Karpas-422 (cell line): ENCODE measurements at regions not wholly inside any gene's neighbourhood (a gene's known extent, or its start where the extent isn't known, plus 50 kb on each side); places are given as distances from the start of the nearest gene placed in this dataset.

ENCODE experiments used
- DNase-seq: peaks from one replicate; pipeline ENCODE4 v3.0.0-alpha.2; 2015
- H2AFZ ChIP-seq: fragments of 200-600 bp; sonication (generic); 2 replicates; pipeline ENCODE4 v1.6.1; 2014; ENCODE audit warnings: antibody characterized with exemption, low read length, mixed read lengths
- H3K27ac ChIP-seq: fragments of 200-600 bp; sonication (generic); 2 replicates; pipeline ENCODE4 v1.5.1; 2014; ENCODE audit warnings: mild to moderate bottlenecking, low read length, moderate library complexity
- H3K27me3 ChIP-seq: fragments of 200-600 bp; sonication (generic); 2 replicates; pipeline ENCODE4 v1.6.1; 2014; ENCODE audit warnings: low read length, mixed read lengths
- H3K36me3 ChIP-seq: fragments of 200-600 bp; sonication (generic); 2 replicates; pipeline ENCODE4 v1.6.1; 2014; ENCODE audit warnings: low read length, mixed read lengths; ENCODE audit not compliant: insufficient read depth
- H3K4me1 ChIP-seq: fragments of 200-600 bp; sonication (generic); 2 replicates; pipeline ENCODE4 v1.6.1; 2014; ENCODE audit warnings: mild to moderate bottlenecking, low read length, mixed read lengths
- H3K4me2 ChIP-seq: fragments of 200-600 bp; sonication (generic); 2 replicates; pipeline ENCODE4 v1.6.1; 2014; ENCODE audit warnings: low read length, low read depth, mild to moderate bottlenecking; ENCODE audit not compliant: poor library complexity, severe bottlenecking
- H3K4me3 ChIP-seq: fragments of 200-600 bp; sonication (generic); 2 replicates; pipeline ENCODE4 v1.5.1; 2014; ENCODE audit warnings: mild to moderate bottlenecking, antibody characterized with exemption, low read length, mixed read lengths
- H3K79me2 ChIP-seq: fragments of 200-600 bp; sonication (generic); 2 replicates; pipeline ENCODE4 v1.6.1; 2014; ENCODE audit warnings: mild to moderate bottlenecking, low read length, mixed read lengths
- H3K9ac ChIP-seq: fragments of 200-600 bp; sonication (generic); 2 replicates; pipeline ENCODE4 v1.6.0; 2014; ENCODE audit warnings: low read length
- H3K9me2 ChIP-seq: fragments of 200-600 bp; sonication (generic), shearing (Covaris generic); replicated peaks from 2 replicates; pipeline ENCODE4 v1.6.0; 2014; ENCODE audit warnings: mild to moderate bottlenecking, low read length, moderate library complexity; ENCODE audit not compliant: insufficient read depth
- H3K9me3 ChIP-seq: fragments of 300-700, 200-600 bp; sonication (generic); 2 replicates; pipeline ENCODE4 v1.6.1; 2014; ENCODE audit warnings: low read length, mixed read lengths
- H4K20me1 ChIP-seq: fragments of 200-600 bp; sonication (generic); 2 replicates; pipeline ENCODE4 v1.6.1; 2014; ENCODE audit warnings: mild to moderate bottlenecking, antibody characterized with exemption, low read length, low read depth; ENCODE audit not compliant: insufficient read depth

GRCh38 chr4:11698846-11699590, 270.3 kb upstream of the HS3ST1 start:
- Histone ChIP-seq H3K4me2 (no peak overlapping the region), H3K4me1 (no peaks in the 10 kb centered on the region), H3K9me3 (peaks cover 17% of the 10 kb centered on the region), H4K20me1 (no peaks in the 10 kb centered on the region), H3K27ac (no peak overlapping the region), H3K9me2 (no peaks in the 10 kb centered on the region), H3K4me3 (no peak overlapping the region), H2AFZ (no peak overlapping the region), H3K9ac (no peak overlapping the region), H3K79me2 (no peaks in the 10 kb centered on the region), H3K27me3 (no peaks in the 10 kb centered on the region), H3K36me3 (no peaks in the 10 kb centered on the region)
- DNase-seq, result no peak

DNA sequence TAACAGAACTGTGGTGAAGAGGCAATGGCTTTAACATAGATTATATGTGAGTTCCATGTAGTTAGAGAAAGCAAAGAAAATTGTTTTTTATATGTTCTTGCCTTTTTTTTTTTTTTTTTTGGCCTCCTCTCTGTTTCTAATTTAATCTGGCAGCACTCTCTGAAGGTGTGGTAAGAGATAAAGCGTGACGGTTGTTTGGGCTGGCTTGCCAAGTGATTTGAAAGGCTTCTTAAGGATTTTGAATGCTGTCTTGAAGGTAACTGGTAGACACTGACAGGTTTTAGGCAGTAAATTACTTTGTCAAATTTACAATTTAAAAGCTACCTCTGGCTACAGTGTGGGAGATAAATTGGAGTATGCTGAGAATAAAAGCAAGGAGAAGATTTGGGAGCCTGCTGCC, 269.3 kb upstream of the HS3ST1 start:
- Histone ChIP-seq H3K79me2 (no peaks in the 10 kb centered on the region), H3K4me2 (no peak overlapping the region)

DNA sequence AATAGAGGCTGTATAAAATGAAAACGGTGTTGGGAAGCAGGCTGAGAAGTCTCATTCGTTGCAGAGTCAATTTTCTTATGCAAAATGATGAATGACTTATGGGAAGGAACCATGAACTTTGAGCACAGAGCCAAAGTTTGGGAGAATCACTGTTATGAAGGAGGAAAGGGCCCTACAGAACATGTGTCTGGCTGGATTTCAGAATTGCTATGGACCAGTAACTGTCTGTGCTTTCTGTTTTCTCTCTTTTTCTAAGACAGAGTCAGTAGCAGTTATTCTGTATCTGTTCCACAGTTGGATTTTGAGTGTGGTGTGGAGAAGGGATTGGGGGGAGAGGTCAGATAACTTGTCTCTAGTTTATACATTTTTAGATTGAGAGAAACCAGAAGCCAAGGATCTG, 265.0 kb upstream of the HS3ST1 start:
- peaks cover 18% of the 10 kb centered on the region for H3K9me3 ChIP-seq
- no peak overlapping the region for H3K4me2 ChIP-seq
- no peak overlapping the region for H3K27ac ChIP-seq
- no peaks in the 10 kb centered on the region for H3K36me3 ChIP-seq
- no peaks in the 10 kb centered on the region for H3K27me3 ChIP-seq
- DNase-seq, result no peak
- H3K4me3 ChIP-seq, result no peak overlapping the region
- H3K9ac ChIP-seq, result no peak overlapping the region
- no peaks in the 10 kb centered on the region for H3K79me2 ChIP-seq
- H3K4me1 ChIP-seq, result no peaks in the 10 kb centered on the region
- H4K20me1 ChIP-seq, result no peaks in the 10 kb centered on the region
- no peaks in the 10 kb centered on the region for H3K9me2 ChIP-seq
- H2AFZ ChIP-seq, result no peak overlapping the region

More for the DNA sequence above, 269.3 kb upstream of the HS3ST1 start:
- no peak overlapping the region for H3K27ac ChIP-seq
- H3K9ac ChIP-seq, result no peak overlapping the region
- peaks cover 17% of the 10 kb centered on the region for H3K9me3 ChIP-seq
- no peaks in the 10 kb centered on the region for H3K27me3 ChIP-seq
- no peaks in the 10 kb centered on the region for H4K20me1 ChIP-seq
- no peaks in the 10 kb centered on the region for H3K9me2 ChIP-seq
- no peak overlapping the region for H3K4me3 ChIP-seq
- H3K36me3 ChIP-seq, result no peaks in the 10 kb centered on the region
- DNase-seq, result no peak
- no peak overlapping the region for H2AFZ ChIP-seq
- no peaks in the 10 kb centered on the region for H3K4me1 ChIP-seq

GRCh38 chr4:11691236-11691635, 262.5 kb upstream of the HS3ST1 start:
- Histone ChIP-seq H4K20me1 (no peaks in the 10 kb centered on the region), H3K4me2 (no peak overlapping the region), H3K9me3 (peaks cover 24% of the 10 kb centered on the region), H3K36me3 (no peaks in the 10 kb centered on the region), H3K79me2 (no peaks in the 10 kb centered on the region), H3K4me3 (no peak overlapping the region), H3K27me3 (no peaks in the 10 kb centered on the region), H3K4me1 (no peaks in the 10 kb centered on the region), H3K9me2 (no peaks in the 10 kb centered on the region), H2AFZ (no peak overlapping the region), H3K9ac (no peak overlapping the region), H3K27ac (no peak overlapping the region)
- DNase-seq, result no peak

GRCh38 chr4:11687727-11688126, 259.0 kb upstream of the HS3ST1 start:
- Histone ChIP-seq H4K20me1 (no peaks in the 10 kb centered on the region), H3K4me1 (no peaks in the 10 kb centered on the region), H3K36me3 (no peaks in the 10 kb centered on the region), H3K9me2 (no peaks in the 10 kb centered on the region), H3K79me2 (no peaks in the 10 kb centered on the region), H3K27me3 (no peaks in the 10 kb centered on the region), H3K4me2 (no peak overlapping the region), H2AFZ (no peak overlapping the region), H3K9me3 (peaks cover 34% of the 10 kb centered on the region), H3K4me3 (no peak overlapping the region), H3K27ac (no peak overlapping the region), H3K9ac (no peak overlapping the region)
- no peak for DNase-seq

DNA sequence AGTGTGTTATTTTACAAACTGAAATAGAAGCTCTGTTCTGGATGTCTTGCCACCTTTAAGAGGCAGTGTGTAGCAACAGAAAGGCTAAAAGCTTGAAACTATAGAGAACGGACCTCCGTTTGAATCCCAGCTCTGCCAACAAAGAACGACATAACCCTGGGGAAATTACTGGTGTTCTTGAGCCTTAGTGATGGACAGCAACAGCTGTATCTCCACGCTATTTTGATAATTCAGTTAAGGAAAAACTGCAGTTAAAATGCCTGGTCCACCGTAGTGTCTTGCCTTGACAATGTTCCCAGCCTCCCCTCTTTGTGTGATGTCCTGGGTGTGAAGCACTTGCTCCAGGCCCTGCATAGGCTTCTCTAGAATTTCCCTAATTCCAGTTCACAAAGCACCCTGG, 256.8 kb upstream of the HS3ST1 start:
- H3K4me3 ChIP-seq, result no peak overlapping the region
- no peak overlapping the region for H3K4me2 ChIP-seq
- H2AFZ ChIP-seq, result no peak overlapping the region
- H4K20me1 ChIP-seq, result no peaks in the 10 kb centered on the region
- no peaks in the 10 kb centered on the region for H3K79me2 ChIP-seq
- no peaks in the 10 kb centered on the region for H3K9me2 ChIP-seq
- no peaks in the 10 kb centered on the region for H3K36me3 ChIP-seq
- no peak overlapping the region for H3K27ac ChIP-seq
- H3K4me1 ChIP-seq, result no peaks in the 10 kb centered on the region
- no peak overlapping the region for H3K9ac ChIP-seq
- peaks cover 35% of the 10 kb centered on the region for H3K9me3 ChIP-seq
- H3K27me3 ChIP-seq, result no peaks in the 10 kb centered on the region
- DNase-seq, result no peak

- Histone ChIP-seq H2AFZ (no peak overlapping the region), H3K4me3 (no peak overlapping the region), H3K4me1 (no peaks in the 10 kb centered on the region), H3K27ac (no peak overlapping the region), H4K20me1 (no peaks in the 10 kb centered on the region), H3K9me2 (no peaks in the 10 kb centered on the region), H3K79me2 (no peaks in the 10 kb centered on the region), H3K36me3 (no peaks in the 10 kb centered on the region), H3K9me3 (peaks cover 16% of the 10 kb centered on the region), H3K27me3 (no peaks in the 10 kb centered on the region), H3K4me2 (no peak overlapping the region), H3K9ac (no peak overlapping the region)
- no peak for DNase-seq
These were observed 246.5 kb upstream of the HS3ST1 start for GRCh38 chr4:11675051-11675800.

GRCh38 chr4:11670304-11670703, 241.6 kb upstream of the HS3ST1 start:
- Histone ChIP-seq H2AFZ (no peak overlapping the region), H3K4me1 (no peaks in the 10 kb centered on the region), H3K9ac (no peak overlapping the region), H3K4me2 (no peak overlapping the region), H3K27me3 (no peaks in the 10 kb centered on the region), H3K9me3 (peaks cover 14% of the 10 kb centered on the region), H3K79me2 (no peaks in the 10 kb centered on the region), H3K9me2 (no peaks in the 10 kb centered on the region), H4K20me1 (no peaks in the 10 kb centered on the region), H3K36me3 (no peaks in the 10 kb centered on the region), H3K27ac (no peak overlapping the region), H3K4me3 (no peak overlapping the region)
- no peak for DNase-seq
